Head of caudate nucleus (tissue), 42 donors: ENCODE measurements at regions not wholly inside any gene's neighbourhood (a gene's known extent, or its start where the extent isn't known, plus 50 kb on each side); places are given as distances from the start of the nearest gene placed in this dataset.

Source experiments
- DNase-seq, 42 donors: peaks; one replicate each; pipeline versions ENCODE4 v3.0.0 to v3.0.0-alpha.2; 2020 to 2021; ENCODE audit warnings: mixed read lengths in 7 of 42
- intact Hi-C: fragments of 100-400 bp; cut with DNase I; formaldehyde crosslinking; loops from one replicate; pipeline ENCODE4 v1.15.0; 2022

GRCh38 chr11:128335729-128336128, 251.6 kb downstream of the ETS1 start:
- DNase-seq: no peak
- intact Hi-C loops: no loop called here

GRCh38 chr11:128334311-128335044, 252.9 kb downstream of the ETS1 start:
- intact Hi-C loops: no loop called here
- DNase-seq: peak in 3 of 42 donors; percentile 5 to 45 (median 23)

- intact Hi-C loops: no loop called here
- DNase-seq: no peak
These were observed 256.0 kb downstream of the ETS1 start for GRCh38 chr11:128331317-128331716.

- intact Hi-C loops: no loop called here
- no peak for DNase-seq
These were observed 257.2 kb downstream of the ETS1 start for GRCh38 chr11:128330203-128330602.

GRCh38 chr11:128328955-128329551, 258.3 kb downstream of the ETS1 start:
- intact Hi-C loops: no loop called here
- DNase-seq: no peak

GRCh38 chr11:128327274-128327673, 260.1 kb downstream of the ETS1 start:
- intact Hi-C loops: no loop called here

GRCh38 chr11:128326791-128327190, 260.6 kb downstream of the ETS1 start:
- no peak for DNase-seq
- intact Hi-C loops: no loop called here

More at GRCh38 chr11:128327274-128327673, 260.1 kb downstream of the ETS1 start:
- DNase-seq: no peak

GRCh38 chr11:128324531-128325141, 262.7 kb downstream of the ETS1 start:
- no peak for DNase-seq
- intact Hi-C loops: no loop called here

GRCh38 chr11:128324051-128324481, 263.3 kb downstream of the ETS1 start:
- no peak for DNase-seq
- intact Hi-C loops: no loop called here

- intact Hi-C loops: no loop called here
- DNase-seq: peak in 1 of 42 donors; percentile 9
These were observed 264.0 kb downstream of the ETS1 start for GRCh38 chr11:128323381-128323780.

GRCh38 chr11:128318856-128319474, 268.4 kb downstream of the ETS1 start:
- no peak for DNase-seq

GRCh38 chr11:128316541-128317227, 270.7 kb downstream of the ETS1 start:
- intact Hi-C loops: no loop called here
- DNase-seq: no peak

More at GRCh38 chr11:128318856-128319474, 268.4 kb downstream of the ETS1 start:
- intact Hi-C loops: no loop called here

- intact Hi-C loops: no loop called here
- no peak for DNase-seq
These were observed 271.4 kb downstream of the ETS1 start for GRCh38 chr11:128315933-128316332.

- intact Hi-C loops: no loop called here
- DNase-seq: no peak
These were observed 273.4 kb downstream of the ETS1 start for GRCh38 chr11:128313931-128314330.

- DNase-seq: no peak
- intact Hi-C loops: no loop called here
These were observed 275.3 kb downstream of the ETS1 start for GRCh38 chr11:128311742-128312719.

GRCh38 chr11:128310676-128311445, 276.5 kb downstream of the ETS1 start:
- no peak for DNase-seq
- intact Hi-C loops: no loop called here

GRCh38 chr11:128310005-128310404, 277.4 kb downstream of the ETS1 start:
- intact Hi-C loops: no loop called here
- DNase-seq: no peak
